Activated naive CD8-positive, alpha-beta T cell treated with anti-CD3 and anti-CD28 coated beads, Interleukin-2, amount 10 ng/mL, durations not matched to agents 7 days and 5 days (primary cell): ENCODE measurements at regions not wholly inside any gene's neighbourhood (a gene's known extent, or its start where the extent isn't known, plus 50 kb on each side); places are given as distances from the start of the nearest gene placed in this dataset.

Experiments used
- ATAC-seq: fragments of 150-1000 bp; cut with Tn5 transposase; one replicate; pipeline ENCODE4 v1.10.0; 2021; ENCODE audit warnings: low read depth, moderate library complexity
- POLR2A ChIA-PET: fragments of 350-600 bp; sonication (Branson Sonifier 250); formaldehyde crosslinking; loops from one replicate; lab custom pipeline; 2021; ENCODE audit warnings: antibody characterized with exemption; lab: Charles Lee
- DNase-seq: peaks from one replicate; pipeline ENCODE4 v3.0.0; 2021
- H3K27ac Mint-ChIP-seq: one replicate; pipeline ENCODE4 v1.8.0; 2022; ENCODE audit warnings: mild to moderate bottlenecking, mixed read lengths
- H3K27me3 Mint-ChIP-seq: one replicate; pipeline ENCODE4 v1.8.0; 2022; ENCODE audit warnings: mild to moderate bottlenecking, moderate library complexity, mixed read lengths
- H3K36me3 Mint-ChIP-seq: one replicate; pipeline ENCODE4 v1.8.0; 2021; ENCODE audit warnings: mild to moderate bottlenecking, mixed read lengths
- H3K4me1 Mint-ChIP-seq: one replicate; pipeline ENCODE4 v1.8.0; 2021; ENCODE audit warnings: mixed read lengths
- H3K4me3 Mint-ChIP-seq: one replicate; pipeline ENCODE4 v1.8.0; 2022; ENCODE audit warnings: mild to moderate bottlenecking, moderate library complexity, mixed read lengths
- H3K9me3 Mint-ChIP-seq: one replicate; pipeline ENCODE4 v1.8.0; 2021; ENCODE audit warnings: mixed read lengths

DNA sequence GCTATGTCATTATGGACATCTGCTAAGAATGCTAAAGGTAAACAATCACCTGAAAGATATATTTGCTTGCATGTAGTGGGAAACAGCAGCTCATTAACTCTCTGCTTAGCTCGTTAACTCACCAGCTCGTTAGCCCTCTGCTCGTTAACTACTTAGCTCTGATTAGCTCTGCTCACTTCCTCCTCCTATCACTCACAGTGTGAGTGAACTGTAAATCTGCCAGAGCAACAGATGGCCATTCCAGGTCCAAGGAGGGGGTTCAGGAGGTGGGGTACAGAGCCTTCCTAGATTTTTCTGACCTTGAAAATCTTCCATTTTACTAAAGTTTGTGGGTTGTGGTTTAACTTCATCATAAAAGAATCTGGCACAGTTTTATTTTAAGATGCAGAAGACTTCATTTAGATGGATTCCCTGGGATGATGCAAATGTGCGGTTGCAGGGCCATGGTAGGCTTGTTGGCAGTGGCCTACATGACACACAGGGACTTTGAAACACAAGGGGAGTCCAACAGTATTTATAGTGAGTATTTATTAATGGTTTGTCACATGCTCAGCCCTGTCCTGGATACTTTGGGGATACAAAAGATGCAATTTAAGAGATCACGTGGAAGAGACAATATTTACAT, 1633.7 kb upstream of the CELF4 start:
- H3K4me3 Mint-ChIP-seq: no peak overlapping the region

DNA sequence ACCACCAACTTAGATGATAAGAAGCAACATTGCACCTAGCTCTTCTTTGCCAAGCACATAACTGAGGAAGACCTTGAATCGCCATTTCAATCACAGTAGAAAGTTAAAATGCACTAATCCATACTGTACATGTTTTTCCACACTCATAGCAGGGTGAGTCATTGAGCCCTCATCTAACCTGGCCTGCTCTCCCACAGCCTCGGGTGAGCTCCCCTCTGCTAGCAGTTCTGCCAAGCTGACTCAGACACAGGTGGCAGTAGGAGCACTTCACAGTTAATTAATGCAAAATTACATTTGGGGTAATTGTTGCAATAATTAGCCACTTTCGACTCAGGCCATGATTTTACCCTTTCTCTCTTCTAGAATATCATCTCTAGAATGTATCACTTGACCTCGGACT, 1632.8 kb upstream of the CELF4 start:
- Mint-ChIP-seq H3K36me3 (no peaks in the 10 kb centered on the region), H3K27me3 (peaks cover 2% of the 10 kb centered on the region), H3K27ac (no peak overlapping the region), H3K4me1 (no peaks in the 10 kb centered on the region), H3K4me3 (no peak overlapping the region), H3K9me3 (peaks cover 6% of the 10 kb centered on the region)
- DNase-seq: no peak
- POLR2A ChIA-PET: no interaction called here
- ATAC-seq: no peak

More for the DNA sequence above, 1633.7 kb upstream of the CELF4 start:
- Mint-ChIP-seq H3K9me3 (peaks cover 6% of the 10 kb centered on the region), H3K4me1 (no peaks in the 10 kb centered on the region), H3K27ac (no peak overlapping the region), H3K27me3 (peaks cover 2% of the 10 kb centered on the region), H3K36me3 (no peaks in the 10 kb centered on the region)
- ATAC-seq (no peak), DNase-seq (no peak)
- POLR2A ChIA-PET: no interaction called here

DNA sequence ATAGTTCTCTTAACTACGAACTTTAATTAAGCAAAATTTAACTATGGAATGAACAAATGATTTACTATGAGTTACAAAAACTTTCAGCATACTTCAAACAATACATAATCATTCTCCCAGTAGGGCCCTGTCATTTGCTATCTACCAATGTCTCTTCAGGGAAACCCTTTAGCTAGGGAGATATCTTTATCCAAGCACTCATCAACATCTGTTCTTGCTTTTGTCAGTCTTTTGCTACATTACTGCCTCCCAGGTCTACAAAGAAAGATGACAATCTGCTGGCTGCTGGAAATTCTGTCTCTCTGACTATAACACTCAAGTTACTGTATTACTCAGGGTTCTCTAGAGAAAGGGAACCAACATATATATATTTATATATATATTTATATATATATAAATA, 1626.3 kb upstream of the CELF4 start:
- H3K27me3 Mint-ChIP-seq: no peaks in the 10 kb centered on the region
- no peaks in the 10 kb centered on the region for H3K4me1 Mint-ChIP-seq
- no peaks in the 10 kb centered on the region for H3K36me3 Mint-ChIP-seq
- ATAC-seq (no peak), DNase-seq (no peak)
- no peaks in the 10 kb centered on the region for H3K9me3 Mint-ChIP-seq
- POLR2A ChIA-PET: no interaction called here
- no peak overlapping the region for H3K4me3 Mint-ChIP-seq
- H3K27ac Mint-ChIP-seq: no peak overlapping the region

DNA sequence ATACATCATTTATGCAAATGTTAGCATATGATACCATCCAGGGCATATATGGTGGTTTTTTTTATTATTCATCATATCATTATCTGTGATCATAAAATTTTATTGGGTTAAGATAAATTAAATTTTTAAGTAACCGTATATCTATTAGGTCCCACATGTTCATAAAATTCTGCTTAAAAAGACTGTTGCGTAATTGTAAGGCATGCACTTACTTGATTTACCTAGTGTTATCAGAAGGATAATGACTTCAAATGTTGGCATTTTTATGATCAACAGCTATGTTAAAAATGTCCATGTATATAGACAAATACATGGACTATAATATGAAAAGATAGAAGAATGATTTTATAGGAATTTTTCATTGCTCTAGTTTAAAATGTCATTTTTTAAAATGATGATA, 1625.5 kb upstream of the CELF4 start:
- DNase-seq (no peak), ATAC-seq (no peak)
- H3K4me1 Mint-ChIP-seq: no peaks in the 10 kb centered on the region
- no peaks in the 10 kb centered on the region for H3K36me3 Mint-ChIP-seq
- no peaks in the 10 kb centered on the region for H3K9me3 Mint-ChIP-seq
- no peak overlapping the region for H3K4me3 Mint-ChIP-seq
- H3K27me3 Mint-ChIP-seq: no peaks in the 10 kb centered on the region
- no peak overlapping the region for H3K27ac Mint-ChIP-seq
- POLR2A ChIA-PET: no interaction called here

GRCh38 chr18:39190508-39190907, 1624.9 kb upstream of the CELF4 start:
- POLR2A ChIA-PET: no interaction called here
- no peak for DNase-seq
- Mint-ChIP-seq H3K36me3 (no peaks in the 10 kb centered on the region), H3K4me3 (no peak overlapping the region), H3K4me1 (no peaks in the 10 kb centered on the region), H3K27me3 (no peaks in the 10 kb centered on the region), H3K9me3 (no peaks in the 10 kb centered on the region), H3K27ac (no peak overlapping the region)
- ATAC-seq: no peak

DNA sequence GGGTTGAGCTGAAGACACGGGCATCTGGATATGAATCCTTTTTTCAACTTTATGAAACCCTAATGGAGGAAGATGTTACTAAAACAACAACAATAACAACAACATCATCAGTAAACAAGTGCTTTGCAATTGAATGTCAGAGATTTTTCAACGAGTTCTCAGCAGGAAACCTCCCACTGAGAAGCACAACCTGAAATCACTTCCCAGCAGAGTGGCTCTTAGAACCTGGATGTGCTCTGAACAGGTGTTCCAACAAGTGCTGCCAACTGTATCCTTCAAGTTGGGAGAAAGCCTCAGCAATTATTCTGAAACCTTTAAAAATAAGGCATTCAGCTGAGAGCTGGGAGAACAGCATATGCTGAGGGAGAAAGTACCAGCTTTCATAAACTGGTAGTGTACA, 1622.7 kb upstream of the CELF4 start:
- no peaks in the 10 kb centered on the region for H3K9me3 Mint-ChIP-seq
- no peaks in the 10 kb centered on the region for H3K36me3 Mint-ChIP-seq
- H3K27ac Mint-ChIP-seq: no peak overlapping the region
- no peaks in the 10 kb centered on the region for H3K4me1 Mint-ChIP-seq
- H3K27me3 Mint-ChIP-seq: no peaks in the 10 kb centered on the region
- DNase-seq (no peak), ATAC-seq (no peak)
- H3K4me3 Mint-ChIP-seq: no peak overlapping the region
- POLR2A ChIA-PET: no interaction called here

- POLR2A ChIA-PET: no interaction called here
- no peaks in the 10 kb centered on the region for H3K4me1 Mint-ChIP-seq
- H3K4me3 Mint-ChIP-seq: no peak overlapping the region
- no peaks in the 10 kb centered on the region for H3K27me3 Mint-ChIP-seq
- H3K36me3 Mint-ChIP-seq: no peaks in the 10 kb centered on the region
- no peak overlapping the region for H3K27ac Mint-ChIP-seq
- H3K9me3 Mint-ChIP-seq: no peaks in the 10 kb centered on the region
- DNase-seq (no peak), ATAC-seq (no peak)
These were observed 1620.4 kb upstream of the CELF4 start for GRCh38 chr18:39186008-39186407.

GRCh38 chr18:39184176-39184575, 1618.6 kb upstream of the CELF4 start:
- H3K36me3 Mint-ChIP-seq: no peaks in the 10 kb centered on the region
- no peaks in the 10 kb centered on the region for H3K4me1 Mint-ChIP-seq
- DNase-seq (no peak), ATAC-seq (no peak)
- peaks cover 1% of the 10 kb centered on the region for H3K9me3 Mint-ChIP-seq
- H3K4me3 Mint-ChIP-seq: no peak overlapping the region
- H3K27me3 Mint-ChIP-seq: no peaks in the 10 kb centered on the region
- POLR2A ChIA-PET: no interaction called here
- no peak overlapping the region for H3K27ac Mint-ChIP-seq

GRCh38 chr18:39178166-39178565, 1612.6 kb upstream of the CELF4 start:
- no peaks in the 10 kb centered on the region for H3K4me1 Mint-ChIP-seq
- H3K27me3 Mint-ChIP-seq: no peaks in the 10 kb centered on the region
- DNase-seq: no peak
- peaks cover 1% of the 10 kb centered on the region for H3K9me3 Mint-ChIP-seq
- no peak overlapping the region for H3K4me3 Mint-ChIP-seq
- no peak for ATAC-seq
- POLR2A ChIA-PET: no interaction called here
- H3K36me3 Mint-ChIP-seq: no peaks in the 10 kb centered on the region
- H3K27ac Mint-ChIP-seq: no peak overlapping the region

DNA sequence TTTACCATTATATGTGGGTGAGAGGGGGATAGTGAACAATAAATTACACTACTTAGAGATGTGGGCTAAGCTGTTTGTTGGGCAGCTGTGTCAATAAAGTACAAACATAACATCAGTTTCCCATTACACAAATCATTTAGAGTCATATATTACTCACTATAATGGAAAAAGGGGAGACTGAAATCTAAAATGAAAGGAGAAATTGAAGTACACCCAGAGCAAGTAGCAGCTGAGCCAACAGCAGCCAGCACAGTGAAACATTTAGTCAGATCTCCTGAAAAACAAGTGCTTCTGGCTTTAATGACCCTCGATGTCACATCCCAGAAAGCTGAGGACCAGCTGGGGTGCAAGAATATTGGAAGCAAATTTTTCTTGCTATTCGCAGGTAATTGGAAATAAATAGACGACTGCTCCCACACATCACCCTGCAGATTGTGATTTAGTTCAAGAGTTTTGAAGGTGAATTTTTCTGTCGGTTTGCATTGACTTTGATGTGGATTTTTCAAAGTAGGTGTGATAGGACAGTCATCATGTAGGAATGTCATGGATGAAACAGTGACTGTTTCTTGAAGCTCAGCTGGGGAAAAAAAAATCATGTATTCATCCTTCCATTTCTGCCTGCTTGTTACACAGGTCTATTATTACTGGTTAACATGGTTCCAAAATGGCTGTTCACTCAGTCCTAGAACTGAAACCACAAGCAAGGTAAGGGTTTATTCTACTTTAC, 1607.3 kb upstream of the CELF4 start:
- Mint-ChIP-seq H3K9me3 (no peaks in the 10 kb centered on the region), H3K36me3 (no peaks in the 10 kb centered on the region), H3K4me1 (no peaks in the 10 kb centered on the region), H3K27ac (no peak overlapping the region), H3K4me3 (no peak overlapping the region), H3K27me3 (no peaks in the 10 kb centered on the region)
- DNase-seq (no peak), ATAC-seq (no peak)
- POLR2A ChIA-PET: no interaction called here

- Mint-ChIP-seq H3K9me3 (no peaks in the 10 kb centered on the region), H3K36me3 (no peaks in the 10 kb centered on the region), H3K4me3 (no peak overlapping the region), H3K27ac (no peak overlapping the region), H3K4me1 (no peaks in the 10 kb centered on the region), H3K27me3 (no peaks in the 10 kb centered on the region)
- POLR2A ChIA-PET: no interaction called here
- no peak for DNase-seq
- ATAC-seq: no peak
These were observed 1603.1 kb upstream of the CELF4 start for GRCh38 chr18:39168723-39169122.

- Mint-ChIP-seq H3K27me3 (no peaks in the 10 kb centered on the region), H3K4me3 (no peak overlapping the region), H3K4me1 (no peaks in the 10 kb centered on the region), H3K27ac (no peak overlapping the region), H3K9me3 (no peaks in the 10 kb centered on the region), H3K36me3 (no peaks in the 10 kb centered on the region)
- no peak for DNase-seq
- POLR2A ChIA-PET: no interaction called here
- ATAC-seq: no peak
These were observed 1602.4 kb upstream of the CELF4 start for GRCh38 chr18:39167990-39168389.

DNA sequence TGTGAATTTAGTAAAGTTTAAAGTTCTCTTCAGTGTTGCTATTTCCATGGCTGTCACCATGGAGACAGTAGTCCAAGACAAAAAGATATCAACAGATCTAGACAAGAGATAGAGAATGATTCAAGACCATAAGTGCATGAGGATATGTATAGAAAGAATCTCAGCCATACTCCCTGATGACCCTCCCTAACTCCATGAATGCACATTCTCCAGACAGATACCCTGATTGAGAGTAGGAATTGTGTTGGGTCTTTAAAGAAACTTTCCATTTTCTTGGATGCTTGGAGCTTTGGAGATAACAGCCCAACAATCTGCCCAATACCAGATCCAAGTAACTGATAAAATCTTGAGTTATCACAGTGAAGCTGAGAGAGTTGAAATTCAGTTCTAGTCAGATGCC, 1601.2 kb upstream of the CELF4 start:
- DNase-seq: no peak
- Mint-ChIP-seq H3K4me1 (no peaks in the 10 kb centered on the region), H3K27ac (no peak overlapping the region), H3K36me3 (no peaks in the 10 kb centered on the region), H3K9me3 (no peaks in the 10 kb centered on the region), H3K27me3 (no peaks in the 10 kb centered on the region), H3K4me3 (no peak overlapping the region)
- ATAC-seq: no peak
- POLR2A ChIA-PET: no interaction called here

GRCh38 chr18:39162013-39162827, 1596.6 kb upstream of the CELF4 start:
- H3K36me3 Mint-ChIP-seq: no peaks in the 10 kb centered on the region
- POLR2A ChIA-PET: no interaction called here
- no peak for ATAC-seq

More at GRCh38 chr18:39162013-39162827, 1596.6 kb upstream of the CELF4 start:
- no peak for DNase-seq
- Mint-ChIP-seq H3K4me1 (no peaks in the 10 kb centered on the region), H3K4me3 (no peak overlapping the region), H3K9me3 (no peaks in the 10 kb centered on the region), H3K27me3 (no peaks in the 10 kb centered on the region), H3K27ac (no peak overlapping the region)
